Lower lobe of right lung (tissue), 2 donors: ENCODE measurements at regions not wholly inside any gene's neighbourhood (a gene's known extent, or its start where the extent isn't known, plus 50 kb on each side); places are given as distances from the start of the nearest gene placed in this dataset.

Experiments
- ATAC-seq, 2 donors: fragments of 200-7000 bp; cut with Tn5 transposase; one replicate each; pipeline ENCODE4 v1.9.1; 2020 to 2022; ENCODE audit warnings: mild to moderate bottlenecking in 2 of 2, moderate library complexity in 2 of 2
- DNase-seq: peaks from one replicate; pipeline ENCODE4 v3.0.0-alpha.2; 2020
- H3K27ac ChIP-seq: fragments of 200-600 bp; one replicate; pipeline ENCODE4 v1.8.0; 2022
- H3K27me3 ChIP-seq: fragments of 200-600 bp; one replicate; pipeline ENCODE4 v1.8.0; 2022; ENCODE audit warnings: low read depth
- H3K36me3 ChIP-seq: fragments of 200-600 bp; one replicate; pipeline ENCODE4 v1.8.0; 2022; ENCODE audit warnings: mild to moderate bottlenecking
- H3K4me1 ChIP-seq: fragments of 200-600 bp; one replicate; pipeline ENCODE4 v1.8.0; 2022
- H3K4me3 ChIP-seq: fragments of 200-600 bp; one replicate; pipeline ENCODE4 v1.8.0; 2022; ENCODE audit warnings: mild to moderate bottlenecking
- H3K9me3 ChIP-seq: fragments of 200-600 bp; one replicate; pipeline ENCODE4 v1.8.0; 2022
- intact Hi-C: fragments of 100-400 bp; cut with DNase I; formaldehyde crosslinking; loops from one replicate; pipeline ENCODE4 v1.11.0; 2022
- TF ChIP-seq, protein P1 (sequence below): fragments of 200-600 bp; IDR thresholded peaks from one replicate; pipeline ENCODE4 v1.8.0; 2022; ENCODE audit warnings: antibody characterized with exemption, mild to moderate bottlenecking
- donor health status: DM: no; HTN: yes; CAD: no; lungs with severe emphysema.

GRCh38 chr16:59392911-59393310 lies 658.8 kb upstream of the GOT2 start:
- ATAC-seq (no peak), DNase-seq (no peak)
- no peaks in the 10 kb centered on the region for H3K4me1 ChIP-seq
- intact Hi-C loops: no loop called here
- no peak overlapping the region for H3K4me3 ChIP-seq
- H3K27ac ChIP-seq: no peak overlapping the region
- no peaks in the 10 kb centered on the region for H3K9me3 ChIP-seq
- H3K27me3 ChIP-seq: no peaks in the 10 kb centered on the region
- TF ChIP-seq, protein P1, sequence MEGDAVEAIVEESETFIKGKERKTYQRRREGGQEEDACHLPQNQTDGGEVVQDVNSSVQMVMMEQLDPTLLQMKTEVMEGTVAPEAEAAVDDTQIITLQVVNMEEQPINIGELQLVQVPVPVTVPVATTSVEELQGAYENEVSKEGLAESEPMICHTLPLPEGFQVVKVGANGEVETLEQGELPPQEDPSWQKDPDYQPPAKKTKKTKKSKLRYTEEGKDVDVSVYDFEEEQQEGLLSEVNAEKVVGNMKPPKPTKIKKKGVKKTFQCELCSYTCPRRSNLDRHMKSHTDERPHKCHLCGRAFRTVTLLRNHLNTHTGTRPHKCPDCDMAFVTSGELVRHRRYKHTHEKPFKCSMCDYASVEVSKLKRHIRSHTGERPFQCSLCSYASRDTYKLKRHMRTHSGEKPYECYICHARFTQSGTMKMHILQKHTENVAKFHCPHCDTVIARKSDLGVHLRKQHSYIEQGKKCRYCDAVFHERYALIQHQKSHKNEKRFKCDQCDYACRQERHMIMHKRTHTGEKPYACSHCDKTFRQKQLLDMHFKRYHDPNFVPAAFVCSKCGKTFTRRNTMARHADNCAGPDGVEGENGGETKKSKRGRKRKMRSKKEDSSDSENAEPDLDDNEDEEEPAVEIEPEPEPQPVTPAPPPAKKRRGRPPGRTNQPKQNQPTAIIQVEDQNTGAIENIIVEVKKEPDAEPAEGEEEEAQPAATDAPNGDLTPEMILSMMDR: no peak
- H3K36me3 ChIP-seq: no peaks in the 10 kb centered on the region

- TF ChIP-seq, protein P1: no peak
- Histone ChIP-seq H3K27me3 (no peaks in the 10 kb centered on the region), H3K4me3 (no peak overlapping the region), H3K36me3 (no peaks in the 10 kb centered on the region), H3K9me3 (no peaks in the 10 kb centered on the region), H3K27ac (no peak overlapping the region), H3K4me1 (no peaks in the 10 kb centered on the region)
- DNase-seq: no peak
- intact Hi-C loops: no loop called here
- ATAC-seq: no peak
These were observed 657.7 kb upstream of the GOT2 start for GRCh38 chr16:59391617-59392364.

- DNase-seq (no peak), ATAC-seq (no peak)
- no peak overlapping the region for H3K27ac ChIP-seq
- TF ChIP-seq, protein P1: no peak
- no peaks in the 10 kb centered on the region for H3K4me1 ChIP-seq
- no peak overlapping the region for H3K4me3 ChIP-seq
- H3K27me3 ChIP-seq: no peaks in the 10 kb centered on the region
- H3K36me3 ChIP-seq: no peaks in the 10 kb centered on the region
- H3K9me3 ChIP-seq: no peaks in the 10 kb centered on the region
- intact Hi-C loops: no loop called here
These were observed 651.8 kb upstream of the GOT2 start for GRCh38 chr16:59385959-59386358.

DNA sequence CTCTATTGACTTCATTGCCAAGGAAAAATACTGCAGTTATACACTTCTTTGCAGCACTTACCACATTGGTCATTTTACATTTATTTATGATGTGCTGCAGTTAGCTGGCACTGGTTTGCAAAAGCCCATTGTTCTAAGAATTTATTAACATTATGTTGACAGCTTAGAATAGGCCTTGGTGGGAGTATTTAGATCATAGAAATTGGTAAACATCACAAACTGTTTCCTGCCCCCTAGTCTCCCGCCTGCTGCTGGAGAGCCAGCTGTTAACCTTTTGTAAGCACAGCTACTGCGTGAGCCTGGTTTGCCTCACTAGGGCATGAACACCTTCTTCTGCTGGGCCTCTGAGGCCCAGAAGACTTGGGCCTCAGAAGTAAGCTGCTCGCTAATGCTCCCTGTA lies 651.4 kb upstream of the GOT2 start:
- H3K36me3 ChIP-seq: no peaks in the 10 kb centered on the region
- intact Hi-C loops: no loop called here
- TF ChIP-seq, protein P1: no peak
- no peak overlapping the region for H3K4me3 ChIP-seq
- ATAC-seq (no peak), DNase-seq (no peak)
- no peak overlapping the region for H3K27ac ChIP-seq
- H3K4me1 ChIP-seq: no peaks in the 10 kb centered on the region
- no peaks in the 10 kb centered on the region for H3K9me3 ChIP-seq
- H3K27me3 ChIP-seq: no peaks in the 10 kb centered on the region

GRCh38 chr16:59373632-59374031 lies 639.5 kb upstream of the GOT2 start:
- H3K27me3 ChIP-seq: no peaks in the 10 kb centered on the region
- no peaks in the 10 kb centered on the region for H3K36me3 ChIP-seq
- H3K9me3 ChIP-seq: no peaks in the 10 kb centered on the region
- no peak overlapping the region for H3K27ac ChIP-seq
- H3K4me1 ChIP-seq: no peaks in the 10 kb centered on the region
- H3K4me3 ChIP-seq: no peak overlapping the region
- DNase-seq (no peak), ATAC-seq (no peak)
- TF ChIP-seq, protein P1: no peak
- intact Hi-C loops: no loop called here
